Gastrocnemius medialis (tissue), 4 donors: ENCODE measurements at regions not wholly inside any gene's neighbourhood (a gene's known extent, or its start where the extent isn't known, plus 50 kb on each side); places are given as distances from the start of the nearest gene placed in this dataset.

Source experiments
- POLR2A ChIP-seq, 2 donors: fragments of 450-650 bp; IDR thresholded peaks; one replicate each; pipeline ENCODE4 v1.6.1; 2017; ENCODE audit warnings: antibody characterized with exemption in 2 of 2, mild to moderate bottlenecking in 2 of 2, moderate library complexity in 2 of 2
- TF ChIP-seq, protein P1 (sequence below), 5 experiments: fragments of 450-650 bp in 3 of 5; fragments of 200-600 bp in 2 of 5; sonication (generic) in 2 of 5; IDR thresholded peaks in 4 of 5; conservative IDR thresholded peaks in 1 of 5; 1 replicate in 4 of 5; 2 replicates in 1 of 5; pipeline ENCODE4 v1.5.1; 2016 to 2019; ENCODE audit warnings: antibody characterized with exemption in 5 of 5, mild to moderate bottlenecking in 3 of 5, moderate library complexity in 3 of 5

DNA sequence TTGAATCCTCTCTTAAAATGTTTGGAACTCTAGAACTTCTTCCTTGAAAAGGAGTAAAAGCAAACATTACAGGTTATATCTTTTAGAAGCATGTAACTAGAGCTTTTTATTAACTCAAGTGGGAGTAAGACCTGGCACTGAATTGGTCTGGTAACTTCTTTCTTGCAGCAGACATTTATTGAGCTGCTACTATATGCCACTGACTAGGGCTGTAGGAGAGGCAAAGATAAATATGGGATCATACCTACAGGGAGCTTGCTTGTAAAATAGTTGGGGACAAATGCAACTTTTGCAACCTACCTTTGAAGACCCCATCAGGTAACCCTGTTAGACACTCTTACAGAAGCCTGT is 231.9 kb upstream of the TUT7 start:
- TF ChIP-seq, protein P1, sequence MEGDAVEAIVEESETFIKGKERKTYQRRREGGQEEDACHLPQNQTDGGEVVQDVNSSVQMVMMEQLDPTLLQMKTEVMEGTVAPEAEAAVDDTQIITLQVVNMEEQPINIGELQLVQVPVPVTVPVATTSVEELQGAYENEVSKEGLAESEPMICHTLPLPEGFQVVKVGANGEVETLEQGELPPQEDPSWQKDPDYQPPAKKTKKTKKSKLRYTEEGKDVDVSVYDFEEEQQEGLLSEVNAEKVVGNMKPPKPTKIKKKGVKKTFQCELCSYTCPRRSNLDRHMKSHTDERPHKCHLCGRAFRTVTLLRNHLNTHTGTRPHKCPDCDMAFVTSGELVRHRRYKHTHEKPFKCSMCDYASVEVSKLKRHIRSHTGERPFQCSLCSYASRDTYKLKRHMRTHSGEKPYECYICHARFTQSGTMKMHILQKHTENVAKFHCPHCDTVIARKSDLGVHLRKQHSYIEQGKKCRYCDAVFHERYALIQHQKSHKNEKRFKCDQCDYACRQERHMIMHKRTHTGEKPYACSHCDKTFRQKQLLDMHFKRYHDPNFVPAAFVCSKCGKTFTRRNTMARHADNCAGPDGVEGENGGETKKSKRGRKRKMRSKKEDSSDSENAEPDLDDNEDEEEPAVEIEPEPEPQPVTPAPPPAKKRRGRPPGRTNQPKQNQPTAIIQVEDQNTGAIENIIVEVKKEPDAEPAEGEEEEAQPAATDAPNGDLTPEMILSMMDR (IDR thresholded peaks at IDR 0.05 in 4 of 5, conservative IDR thresholded peaks at IDR 0.05 in 1 of 5): no peak
- TF ChIP-seq POLR2A (IDR thresholded peaks at IDR 0.05): no peak
